Breast epithelium (tissue), 4 donors: ENCODE measurements at regions not wholly inside any gene's neighbourhood (a gene's known extent, or its start where the extent isn't known, plus 50 kb on each side); places are given as distances from the start of the nearest gene placed in this dataset.

Experiments
- DNase-seq, 2 donors: peaks; one replicate each; pipeline ENCODE4 v3.0.0-alpha.2; 2019; ENCODE audit warnings: low spot score in 2 of 2
- H3K27ac ChIP-seq, 2 donors: fragments of 200-600 bp; sonication (generic) in 1 of 2; one replicate each; pipeline ENCODE4 v1.5.1; 2016 to 2019; ENCODE audit warnings: mild to moderate bottlenecking in 1 of 2
- H3K27me3 ChIP-seq, 2 donors: fragments of 200-600 bp; sonication (generic) in 1 of 2; one replicate each; pipeline versions ENCODE4 v1.5.1 to v1.6.0; 2017 to 2019; ENCODE audit warnings: control low read depth in 1 of 2, mild to moderate bottlenecking in 1 of 2
- H3K36me3 ChIP-seq: fragments of 200-600 bp; one replicate; pipeline ENCODE4 v1.5.1; 2019
- H3K4me1 ChIP-seq, 2 donors: fragments of 200-600 bp; sonication (generic); one replicate each; pipeline ENCODE4 v1.5.1; 2016 to 2019; ENCODE audit warnings: control low read depth in 1 of 2
- H3K4me3 ChIP-seq, 3 donors: fragments of 200-600 bp; sonication (generic); 1 replicate in 2 of 3; 2 replicates in 1 of 3; pipeline ENCODE4 v1.5.1; 2016 to 2019; ENCODE audit warnings: mild to moderate bottlenecking in 3 of 3, moderate library complexity in 2 of 3
- H3K9me3 ChIP-seq, 2 donors: fragments of 200-600 bp; sonication (generic) in 1 of 2; one replicate each; pipeline ENCODE4 v1.5.1; 2016 to 2019; ENCODE audit warnings: control low read depth in 1 of 2
- CTCF ChIP-seq, 3 donors: fragments of 450-650 bp; IDR thresholded peaks; one replicate each; pipeline ENCODE4 v1.5.1; 2016 to 2017; ENCODE audit warnings: antibody characterized with exemption in 3 of 3, mild to moderate bottlenecking in 3 of 3, moderate library complexity in 3 of 3
- POLR2A ChIP-seq: fragments of 450-650 bp; IDR thresholded peaks from one replicate; pipeline ENCODE4 v1.6.1; 2016; ENCODE audit warnings: antibody characterized with exemption, mild to moderate bottlenecking, moderate library complexity
- POLR2AphosphoS5 ChIP-seq, 3 donors: sonication (generic); formaldehyde crosslinking; IDR thresholded peaks; one replicate each; pipeline ENCODE4 v1.6.1; 2017; ENCODE audit warnings: antibody characterized with exemption in 3 of 3
- intact Hi-C: fragments of 100-400 bp; cut with DNase I; formaldehyde crosslinking; loops from one replicate; pipeline ENCODE4 v1.15.1; 2023; ENCODE audit warnings: low total_unique reads

GRCh38 chr12:77685901-77686300 is 144.8 kb upstream of the NAV3 start:
- Histone ChIP-seq H3K9me3 (no peaks in the 10 kb centered on the region), H3K36me3 (no peaks in the 10 kb centered on the region), H3K4me1 (no peaks in the 10 kb centered on the region), H3K4me3 (no peak overlapping the region), H3K27ac (no peak overlapping the region), H3K27me3 (no peaks in the 10 kb centered on the region)
- no peak for TF ChIP-seq POLR2A
- no peak for TF ChIP-seq POLR2AphosphoS5 (IDR thresholded peaks at IDR 0.05)
- no peak for TF ChIP-seq CTCF (IDR thresholded peaks at IDR 0.05)
- DNase-seq: no peak
- intact Hi-C loops: no loop called here

GRCh38 chr12:77685112-77685511 is 145.6 kb upstream of the NAV3 start:
- H3K27ac ChIP-seq: no peak overlapping the region
- peak in 1 of 2 donors; percentile 37 for DNase-seq
- peak overlapping the region in 1 of 3 donors; percentile 29 for H3K4me3 ChIP-seq
- H3K4me1 ChIP-seq: no peaks in the 10 kb centered on the region
- intact Hi-C loops: no loop called here
- no peaks in the 10 kb centered on the region for H3K27me3 ChIP-seq
- H3K9me3 ChIP-seq: no peaks in the 10 kb centered on the region
- H3K36me3 ChIP-seq: no peaks in the 10 kb centered on the region
- TF ChIP-seq CTCF (IDR thresholded peaks at IDR 0.05): peak in 2 of 3 donors; percentile 48 to 52
- TF ChIP-seq POLR2A: no peak

GRCh38 chr12:77682488-77682887 is 148.2 kb upstream of the NAV3 start:
- Histone ChIP-seq H3K4me3 (no peak overlapping the region), H3K36me3 (no peaks in the 10 kb centered on the region), H3K27me3 (no peaks in the 10 kb centered on the region), H3K27ac (no peak overlapping the region), H3K4me1 (no peaks in the 10 kb centered on the region), H3K9me3 (no peaks in the 10 kb centered on the region)
- DNase-seq: no peak
- intact Hi-C loops: no loop called here
- TF ChIP-seq POLR2AphosphoS5 (IDR thresholded peaks at IDR 0.05) (no peak), CTCF (IDR thresholded peaks at IDR 0.05) (no peak), POLR2A (no peak)

- Histone ChIP-seq H3K36me3 (no peaks in the 10 kb centered on the region), H3K27ac (no peak overlapping the region), H3K4me1 (no peaks in the 10 kb centered on the region), H3K27me3 (no peaks in the 10 kb centered on the region), H3K4me3 (no peak overlapping the region), H3K9me3 (no peaks in the 10 kb centered on the region)
- DNase-seq: no peak
- no peak for TF ChIP-seq POLR2A
- TF ChIP-seq CTCF (IDR thresholded peaks at IDR 0.05): no peak
- no peak for TF ChIP-seq POLR2AphosphoS5 (IDR thresholded peaks at IDR 0.05)
- intact Hi-C loops: no loop called here
Measured at GRCh38 chr12:77681726-77682125, 149.0 kb upstream of the NAV3 start.

- no peaks in the 10 kb centered on the region for H3K4me1 ChIP-seq
- no peaks in the 10 kb centered on the region for H3K9me3 ChIP-seq
- H3K4me3 ChIP-seq: no peak overlapping the region
- intact Hi-C loops: no loop called here
- DNase-seq: no peak
- H3K36me3 ChIP-seq: no peaks in the 10 kb centered on the region
- no peak for TF ChIP-seq CTCF (IDR thresholded peaks at IDR 0.05)
- no peak for TF ChIP-seq POLR2A
- TF ChIP-seq POLR2AphosphoS5 (IDR thresholded peaks at IDR 0.05): no peak
- H3K27ac ChIP-seq: no peak overlapping the region
- no peaks in the 10 kb centered on the region for H3K27me3 ChIP-seq
Measured at GRCh38 chr12:77679686-77680085, 151.0 kb upstream of the NAV3 start.
